GM19438 (cell line): ENCODE measurements at regions not wholly inside any gene's neighbourhood (a gene's known extent, or its start where the extent isn't known, plus 50 kb on each side); places are given as distances from the start of the nearest gene placed in this dataset.
"Not testable (repeated sequence)": the region's sequence is repeated elsewhere in the genome, so short reads cannot be mapped to it uniquely, and the experiment has no call there.

Experiments used
- ATAC-seq: cut with Tn5 transposase; IDR thresholded peaks from one replicate; pipeline ENCODE4 v1.9.1; 2021; ENCODE audit warnings: low read depth; ENCODE audit not compliant: unreplicated experiment

DNA sequence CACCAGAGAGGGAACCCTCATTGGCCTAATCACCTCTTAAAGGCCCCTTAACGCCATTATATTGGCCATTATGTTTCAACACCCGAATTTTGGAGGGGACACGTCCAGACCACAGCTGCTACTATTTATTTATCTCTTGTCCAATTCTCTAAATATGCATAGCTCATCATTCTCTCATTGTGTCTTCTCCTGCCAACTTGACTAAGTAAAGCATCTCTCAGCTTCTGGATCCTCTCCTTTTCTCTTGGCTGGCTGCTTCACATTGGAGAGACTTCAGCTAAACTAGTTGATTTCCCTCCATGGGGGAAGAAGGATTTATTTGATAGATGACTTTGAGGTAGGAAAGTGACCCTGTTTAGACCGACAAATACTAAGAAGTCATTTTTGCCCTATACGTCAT lies 120.4 kb upstream of the KRR1 start:
- no peak for ATAC-seq

DNA sequence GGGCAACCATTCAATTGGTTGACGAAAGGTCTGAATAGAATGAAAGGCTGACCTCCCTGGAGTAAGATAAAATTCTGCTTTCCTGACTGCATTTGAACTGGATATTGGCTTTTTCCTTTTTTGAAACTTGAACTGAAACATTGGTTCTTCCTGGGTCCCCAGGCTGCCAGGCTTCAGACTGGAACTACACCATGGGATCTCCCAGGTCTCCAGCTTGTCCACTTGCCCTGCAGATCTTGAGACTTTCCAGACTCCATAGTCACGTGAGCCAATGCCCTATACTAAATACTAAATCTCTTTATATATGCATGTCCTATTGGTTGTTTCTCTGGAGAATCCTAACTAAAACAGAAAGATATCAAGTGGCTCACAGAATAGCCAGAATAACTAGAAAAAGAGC lies 118.7 kb upstream of the KRR1 start:
- ATAC-seq, result no peak

DNA sequence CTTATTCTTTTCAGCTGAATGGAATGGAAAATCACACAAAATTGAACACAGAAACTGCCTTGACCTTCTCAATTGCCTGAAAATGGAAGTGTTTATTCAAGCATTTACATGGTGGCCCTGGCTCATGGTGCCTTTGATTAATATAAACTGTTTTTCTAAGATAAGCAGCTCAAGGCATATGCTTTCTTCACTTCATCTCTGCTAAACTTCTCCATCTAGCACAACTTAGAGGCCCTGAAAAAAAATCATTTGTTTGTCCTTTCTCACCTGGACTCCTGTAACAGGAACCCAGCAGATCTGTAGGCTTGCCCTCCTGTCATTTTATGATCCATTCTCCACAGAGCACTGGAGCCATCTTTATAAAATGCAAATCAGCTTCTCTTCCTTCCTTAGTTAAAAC lies 117.5 kb upstream of the KRR1 start:
- ATAC-seq, result no peak

DNA sequence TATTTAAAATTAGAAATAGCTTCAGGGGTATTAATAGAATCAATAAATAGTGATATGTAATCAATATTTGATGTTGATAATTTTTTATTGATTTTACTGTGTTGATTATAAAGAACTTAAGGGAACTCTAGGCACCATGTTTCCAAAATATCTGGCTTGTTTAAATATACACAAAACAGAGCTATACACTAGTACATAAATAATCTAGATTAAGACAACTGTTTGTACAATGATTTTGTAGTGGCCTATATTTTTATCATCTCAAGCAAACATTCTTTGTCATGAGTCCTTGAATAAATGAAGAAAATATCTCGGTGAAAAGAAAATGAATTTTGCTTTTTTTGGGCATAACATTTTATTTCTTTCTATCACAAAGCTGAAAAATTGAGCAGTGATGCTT lies 117.1 kb upstream of the KRR1 start:
- ATAC-seq, result no peak

DNA sequence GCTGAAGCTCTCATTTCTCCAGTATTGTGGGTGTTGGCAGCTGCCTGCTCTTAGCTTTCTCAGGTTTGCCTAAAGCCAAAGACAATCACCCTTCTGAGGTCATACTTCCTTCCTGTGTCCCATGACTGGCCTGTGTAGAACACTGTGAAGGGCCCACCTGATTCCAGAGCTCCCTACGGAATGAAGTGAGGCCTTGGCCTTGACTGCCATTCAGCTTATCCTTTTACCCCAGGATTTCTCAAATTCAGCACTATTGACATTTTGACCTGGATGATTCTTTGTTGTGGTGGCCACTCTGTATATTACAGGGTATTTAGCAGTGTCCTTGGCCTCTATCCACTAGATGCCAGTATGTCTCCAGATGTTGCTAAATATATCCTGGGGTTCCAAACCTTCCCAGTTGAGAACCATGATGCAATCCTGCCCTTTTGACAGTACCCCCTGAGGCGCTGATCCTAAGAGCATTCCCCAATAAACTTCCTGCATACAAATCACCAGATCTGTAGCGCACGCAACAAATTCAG lies 112.3 kb upstream of the KRR1 start:
- no peak for ATAC-seq

DNA sequence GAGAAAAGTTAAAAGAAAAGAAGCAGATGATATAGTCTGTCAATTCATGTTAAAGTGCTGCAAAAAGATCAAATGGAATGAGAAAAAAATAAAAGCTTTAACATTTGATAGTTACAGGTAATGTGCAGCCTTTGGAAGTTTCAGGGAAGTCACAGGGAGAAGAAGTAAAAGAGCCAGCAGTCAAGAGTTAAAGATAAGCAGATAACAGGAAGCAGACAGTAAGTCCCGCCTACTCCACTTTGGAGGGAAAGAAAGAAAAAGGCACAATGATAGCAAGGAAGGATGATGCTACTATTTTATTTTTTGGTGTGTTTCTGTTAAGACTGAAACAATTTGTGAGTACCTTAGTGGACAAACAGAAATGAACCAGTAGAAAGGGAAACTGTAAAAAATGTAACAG lies 111.1 kb upstream of the KRR1 start:
- ATAC-seq, result no peak

DNA sequence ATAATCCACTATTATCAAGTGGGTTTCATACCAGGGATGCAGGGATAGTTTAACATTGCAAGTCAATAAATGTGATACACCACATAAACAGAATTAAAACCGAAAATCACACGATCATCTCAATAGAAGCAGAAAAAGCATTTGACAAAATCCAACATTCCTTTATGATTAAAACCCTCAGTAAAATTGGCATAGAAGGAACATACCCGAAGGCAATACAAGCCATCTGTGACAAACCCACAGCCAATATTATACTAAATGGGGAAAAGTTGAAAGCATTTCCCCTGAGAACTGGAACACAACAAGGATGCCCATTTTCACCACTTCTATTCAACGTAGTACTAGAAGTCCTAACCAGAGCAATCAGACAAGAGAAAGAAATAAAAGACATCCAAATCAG lies 103.0 kb upstream of the KRR1 start:
- not testable (repeated sequence) for ATAC-seq

DNA sequence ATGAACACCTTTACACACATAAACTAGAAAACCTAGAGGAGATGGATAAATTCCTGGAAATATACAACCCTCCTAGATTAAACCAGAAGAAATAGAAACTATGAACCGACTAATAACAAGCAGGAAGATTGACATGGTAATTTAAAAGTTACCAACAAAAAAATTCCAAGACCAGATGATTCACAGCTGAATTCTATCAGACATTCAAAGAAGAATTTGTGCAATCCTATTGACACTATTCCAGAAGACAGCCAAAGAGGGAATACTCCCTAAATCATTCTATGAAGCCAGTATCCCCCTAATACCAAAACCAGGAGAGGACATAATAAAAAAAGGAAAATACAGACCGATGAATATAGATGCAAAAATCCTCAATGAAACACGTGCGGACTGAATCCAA lies 102.6 kb upstream of the KRR1 start:
- no peak for ATAC-seq

DNA sequence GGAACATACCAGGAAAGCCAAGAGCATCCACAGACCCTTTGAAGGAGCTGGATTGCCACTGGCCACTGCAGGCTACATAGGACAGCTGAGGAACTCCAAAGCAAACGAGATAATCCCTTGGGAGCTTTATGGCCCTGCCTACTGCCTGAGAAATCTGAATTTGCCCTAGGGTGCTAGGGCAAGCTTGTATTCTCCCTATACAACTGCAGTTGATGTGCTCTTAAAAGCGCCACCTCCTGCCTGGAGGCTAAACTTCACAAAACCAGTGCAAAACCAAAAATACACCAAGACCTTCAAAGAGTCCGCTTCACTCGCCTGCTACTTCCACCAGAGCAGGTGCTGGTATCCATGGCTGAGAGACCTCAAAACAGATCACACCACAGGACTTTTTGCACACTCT lies 99.6 kb upstream of the KRR1 start:
- no peak for ATAC-seq

DNA sequence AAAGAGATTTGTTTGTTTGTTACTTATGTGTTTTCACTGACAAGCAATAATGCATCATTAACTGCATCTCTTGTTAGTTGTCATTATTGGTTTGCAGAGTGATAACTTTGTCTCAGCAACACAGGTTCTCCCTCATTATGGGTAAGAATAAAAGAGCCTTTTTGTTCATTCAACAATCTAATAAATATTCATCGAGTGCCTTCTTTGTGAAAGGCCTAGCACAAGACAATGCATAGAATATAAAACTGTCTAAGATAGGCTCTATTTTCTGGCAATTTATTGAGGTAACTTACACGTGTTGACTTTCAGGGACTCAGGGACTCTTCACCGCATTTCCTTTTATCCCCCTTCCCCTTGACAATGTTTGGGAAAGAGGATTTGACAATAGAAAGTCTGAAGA lies 95.5 kb upstream of the KRR1 start:
- ATAC-seq, result no peak

DNA sequence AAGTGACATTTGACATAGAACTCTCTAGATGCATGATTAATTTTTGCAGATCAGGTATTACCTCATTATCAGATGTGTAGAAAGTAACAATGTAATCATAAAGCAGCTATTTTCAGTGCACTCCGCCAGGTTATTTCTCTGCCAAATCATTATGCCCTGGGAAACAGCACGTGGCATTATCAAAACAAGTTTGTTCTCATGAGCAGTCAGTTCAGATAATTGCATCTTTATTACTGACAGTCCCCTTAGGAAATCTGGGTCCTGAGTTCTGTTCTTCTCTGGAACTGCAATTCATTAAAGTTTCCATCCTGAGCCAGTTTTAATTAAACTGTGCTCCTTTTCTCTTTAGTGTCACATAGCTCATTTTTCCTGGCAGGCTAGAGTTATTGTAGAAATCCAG lies 94.7 kb upstream of the KRR1 start:
- no peak for ATAC-seq

DNA sequence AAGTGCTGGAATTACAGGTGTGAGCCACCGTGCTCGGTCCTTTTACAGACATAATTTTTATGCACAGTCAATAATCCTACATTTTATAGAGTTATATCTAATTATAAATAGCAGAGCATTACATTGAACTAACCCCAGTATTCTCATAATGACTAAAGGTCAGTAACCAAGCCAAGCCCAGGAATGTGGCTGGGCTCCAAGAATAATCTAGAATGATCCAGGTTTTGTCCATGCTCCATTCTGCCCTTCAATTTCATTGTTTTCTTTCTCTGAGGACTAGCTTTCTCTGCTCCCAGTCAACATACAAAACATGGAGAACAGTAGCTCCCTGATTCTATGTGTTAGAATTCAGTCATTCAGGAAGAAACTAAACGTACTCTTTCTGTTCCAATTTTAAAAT lies 92.1 kb upstream of the KRR1 start:
- ATAC-seq, result no peak

DNA sequence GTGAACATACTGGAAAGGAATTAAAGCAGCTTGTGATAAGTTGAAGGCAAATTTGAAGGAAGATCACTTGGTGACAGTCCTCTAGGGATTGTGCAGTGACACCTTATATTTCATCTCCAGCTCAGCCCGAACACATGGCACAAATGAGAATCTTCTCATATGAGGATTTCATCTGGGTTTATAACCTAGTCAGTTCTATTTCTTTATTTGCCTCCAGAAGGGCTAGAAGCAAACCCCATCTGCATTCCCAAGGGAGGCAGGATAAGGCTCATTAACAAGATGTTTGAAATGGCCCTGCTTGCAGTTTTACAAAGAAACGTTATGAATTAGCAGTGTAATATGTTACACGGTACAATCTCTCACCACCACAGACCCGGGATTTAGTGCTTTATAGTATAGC lies 90.7 kb upstream of the KRR1 start:
- ATAC-seq, result no peak

DNA sequence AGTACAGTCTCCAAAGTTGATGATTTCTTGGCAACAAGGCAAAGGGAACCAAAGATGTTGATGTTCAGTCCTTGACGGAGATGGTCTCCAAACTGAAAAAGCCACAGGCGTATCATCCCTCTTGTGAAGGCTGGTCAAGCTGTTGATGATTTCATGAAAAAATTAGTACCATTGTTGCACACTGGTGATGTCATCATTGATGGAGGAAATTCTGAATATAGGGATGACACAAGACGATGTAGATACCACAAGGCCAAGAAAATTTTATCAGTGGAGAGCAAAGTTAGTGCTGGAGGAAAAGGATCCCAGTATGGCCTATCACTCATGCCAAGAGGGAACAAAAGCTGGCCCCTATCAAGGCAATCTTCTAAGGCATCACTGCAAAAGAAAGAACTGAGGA lies 88.7 kb upstream of the KRR1 start:
- ATAC-seq, result no peak

DNA sequence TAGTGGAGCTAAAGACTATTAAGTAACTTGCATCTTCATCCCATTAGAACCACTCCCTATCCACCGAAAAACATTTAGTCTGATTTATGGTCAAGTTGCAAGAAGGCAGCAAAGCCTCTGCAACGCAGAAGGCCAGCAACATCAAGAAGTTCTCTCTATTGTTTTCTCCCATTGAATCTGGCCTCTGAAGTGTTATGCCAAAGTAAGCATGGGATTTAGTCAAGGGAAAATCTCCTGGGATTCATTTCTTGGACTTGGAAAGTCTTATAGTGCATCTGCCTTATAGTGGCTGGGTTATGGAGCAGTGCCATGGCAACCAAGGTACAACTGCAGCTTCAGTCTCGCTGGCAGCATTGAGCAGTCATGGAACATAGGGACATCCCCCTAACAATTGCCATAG lies 87.7 kb upstream of the KRR1 start:
- ATAC-seq, result no peak

DNA sequence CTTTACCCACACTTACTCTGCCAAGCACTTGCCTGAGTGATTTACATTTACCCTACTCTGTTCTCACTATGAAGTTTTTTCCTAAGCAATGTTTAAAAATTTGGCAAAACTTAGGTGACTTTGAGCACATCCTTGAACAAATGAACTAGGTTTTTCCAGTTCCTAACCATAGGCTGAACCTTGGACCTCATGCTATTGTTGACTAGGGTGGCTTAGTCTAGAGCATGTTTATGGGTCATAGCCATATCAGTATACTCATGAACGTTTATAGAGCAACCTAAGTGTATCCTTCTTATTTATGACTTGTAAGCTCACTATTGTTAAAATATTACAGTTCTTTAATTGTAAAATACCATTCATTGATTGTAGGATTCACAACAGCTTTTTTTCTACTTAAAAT lies 85.0 kb upstream of the KRR1 start:
- no peak for ATAC-seq

DNA sequence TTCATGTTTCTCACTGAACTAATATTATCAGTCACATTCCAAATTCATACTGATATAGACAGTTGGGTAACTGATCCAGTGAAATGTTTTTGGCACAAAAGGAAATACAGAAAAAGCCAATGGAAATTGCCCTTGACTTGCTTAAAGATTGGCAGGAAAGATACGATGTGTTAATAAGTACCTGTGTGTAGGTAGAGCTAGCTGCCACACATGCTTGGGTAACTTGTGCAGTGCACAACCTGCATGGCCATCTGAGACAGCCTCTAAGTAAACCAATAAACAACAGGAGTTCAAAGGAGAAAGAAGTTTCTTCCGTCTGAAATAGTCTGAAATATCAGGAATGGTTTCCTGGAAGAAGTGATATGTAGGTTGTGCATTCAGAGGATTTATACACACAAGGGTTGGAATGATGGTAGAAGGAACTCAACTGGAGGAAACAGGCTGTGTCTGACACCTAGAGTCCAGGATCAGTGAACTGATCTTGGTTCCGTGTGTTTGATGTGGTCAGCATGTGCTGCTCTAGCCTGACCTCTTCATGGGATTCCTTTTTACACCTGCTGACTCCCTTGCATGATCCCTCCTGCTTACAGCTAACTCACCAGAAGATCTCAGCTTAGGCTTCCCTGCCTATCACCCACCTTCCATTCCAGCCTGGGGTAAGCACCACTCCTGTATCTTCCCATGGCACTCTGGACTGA lies 81.4 kb upstream of the KRR1 start:
- ATAC-seq, result no peak

DNA sequence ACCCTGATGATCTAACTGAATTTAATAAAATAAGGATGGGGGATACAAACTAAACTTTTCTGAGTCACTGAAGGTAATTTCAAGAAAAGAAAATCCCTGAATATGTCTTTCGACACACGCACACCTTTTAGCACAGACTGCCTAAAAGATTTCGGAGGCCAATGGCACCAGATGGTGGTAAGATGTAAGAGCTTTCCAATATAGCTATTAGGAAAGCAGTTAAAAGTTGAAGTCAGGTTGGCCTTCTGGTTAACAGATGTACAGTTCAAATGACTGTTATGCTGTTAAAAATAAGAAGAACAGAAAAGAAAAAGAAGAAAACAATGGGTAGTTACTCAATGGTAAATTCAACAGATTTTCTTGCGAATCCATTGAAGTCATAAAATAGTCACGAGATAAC lies 80.7 kb upstream of the KRR1 start:
- ATAC-seq, result no peak

DNA sequence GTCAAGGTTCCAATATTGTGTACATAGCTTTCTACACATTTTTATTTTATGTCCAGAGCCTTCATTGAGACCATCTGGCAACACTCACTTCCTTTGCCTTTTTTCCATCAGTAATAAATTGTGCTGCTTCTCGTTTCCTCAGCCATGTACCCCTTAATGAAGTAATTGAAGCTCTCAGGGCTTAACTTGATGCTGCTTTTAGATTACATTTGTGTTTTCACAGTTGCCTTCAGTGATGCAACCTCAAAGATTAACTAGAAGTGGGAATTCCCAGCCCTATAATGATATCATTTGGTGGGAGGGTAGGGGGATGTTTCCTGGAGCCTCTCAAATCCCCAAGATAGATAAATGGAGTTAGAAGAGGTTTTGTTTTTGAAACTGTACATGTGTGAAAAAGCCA lies 80.2 kb upstream of the KRR1 start:
- ATAC-seq, result no peak

DNA sequence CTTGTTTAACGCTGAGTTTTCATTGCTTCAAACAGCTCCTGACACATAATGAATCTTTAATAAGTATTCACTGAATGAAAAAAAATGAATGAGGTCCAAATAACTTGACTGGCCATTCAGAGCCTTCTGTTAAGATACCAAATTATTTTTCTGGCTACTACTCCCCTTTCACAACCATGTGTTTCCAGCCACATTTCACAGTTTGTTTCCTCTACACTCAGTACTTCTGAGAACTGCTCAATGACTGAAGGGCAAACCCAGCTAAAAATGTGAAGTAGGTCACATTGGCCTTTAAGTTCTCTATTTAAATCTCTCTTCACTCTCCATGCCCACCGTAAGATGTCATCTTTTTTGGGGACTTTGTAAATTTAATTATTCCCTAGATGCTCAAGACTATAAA lies 78.4 kb upstream of the KRR1 start:
- no peak for ATAC-seq

DNA sequence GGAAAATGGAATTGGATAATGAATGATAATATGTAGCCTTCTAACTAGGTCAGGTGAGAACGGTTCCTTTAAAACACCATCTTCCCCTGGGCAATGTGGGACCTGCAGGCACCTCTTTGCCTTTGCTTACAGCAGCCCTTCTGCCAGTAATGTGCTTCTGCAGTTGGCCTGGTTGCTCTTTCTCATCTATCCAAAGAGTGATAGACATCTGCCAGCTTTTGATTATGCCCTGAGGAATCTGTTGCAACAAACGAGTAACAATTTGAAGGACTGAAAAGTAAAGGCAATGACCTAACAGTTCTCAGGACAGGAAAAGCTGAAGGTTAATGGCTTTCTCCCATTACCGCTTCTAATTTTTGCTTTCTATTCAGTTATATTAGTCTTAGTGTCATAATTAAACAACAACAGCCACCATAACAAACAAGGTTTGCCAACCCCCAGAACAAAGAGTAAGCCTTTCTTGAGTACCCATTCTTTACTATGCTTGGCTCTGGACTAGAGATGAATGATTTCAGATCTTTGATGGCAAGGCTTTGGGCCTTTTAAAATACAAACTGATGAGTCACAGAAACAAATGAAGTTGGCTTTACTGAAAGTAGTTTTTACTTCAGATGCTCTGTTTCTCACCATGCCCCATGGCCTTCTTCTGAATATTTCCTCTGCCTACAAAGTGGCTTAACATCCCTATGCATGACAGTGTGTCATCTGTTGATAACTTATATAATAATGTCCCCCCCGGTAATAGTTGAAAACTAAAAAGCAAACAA lies 76.1 kb upstream of the KRR1 start:
- no peak for ATAC-seq

DNA sequence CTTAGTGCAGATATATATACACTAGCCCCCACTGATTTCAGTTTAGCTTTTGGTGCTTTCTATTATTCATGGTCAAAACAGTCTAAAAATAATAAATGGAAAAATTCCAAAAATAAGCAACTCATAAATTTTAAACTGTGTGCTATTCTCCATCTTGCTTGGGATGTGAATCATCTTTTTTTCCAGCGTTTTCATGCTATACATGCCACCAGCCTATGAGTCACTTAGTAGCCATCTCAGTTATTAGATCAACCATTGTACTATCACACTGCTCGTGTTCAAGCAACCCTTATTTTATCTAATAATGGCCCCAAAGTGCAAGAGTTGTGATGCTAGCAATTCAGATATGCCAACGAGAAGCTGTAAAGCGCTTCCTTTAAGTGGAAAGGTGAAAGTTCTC lies 73.9 kb upstream of the KRR1 start:
- ATAC-seq, result no peak
